Mucosa of descending colon (tissue), 3 donors: ENCODE measurements at regions not wholly inside any gene's neighbourhood (a gene's known extent, or its start where the extent isn't known, plus 50 kb on each side); places are given as distances from the start of the nearest gene placed in this dataset.

Experiments
- ATAC-seq: fragments of 200-7000 bp; cut with Tn5 transposase; one replicate; pipeline ENCODE4 v1.9.1; 2020; ENCODE audit warnings: mild to moderate bottlenecking, moderate library complexity
- DNase-seq, 3 donors: peaks; one replicate each; pipeline ENCODE4 v3.0.0-alpha.2; 2020
- H3K36me3 ChIP-seq: fragments of 200-600 bp; one replicate; pipeline ENCODE4 v1.8.0; 2021; ENCODE audit warnings: low read depth, mild to moderate bottlenecking
- H3K4me1 ChIP-seq: fragments of 200-600 bp; one replicate; pipeline ENCODE4 v1.8.0; 2021; ENCODE audit warnings: low read depth, mild to moderate bottlenecking
- H3K4me3 ChIP-seq: fragments of 200-600 bp; one replicate; pipeline ENCODE4 v1.8.0; 2021; ENCODE audit warnings: mild to moderate bottlenecking
- H3K9me3 ChIP-seq: fragments of 200-600 bp; one replicate; pipeline ENCODE4 v1.8.0; 2021; ENCODE audit warnings: mild to moderate bottlenecking
- intact Hi-C, 2 donors: fragments of 100-400 bp; cut with DNase I in 1 of 2; cut with micrococcal nuclease in 1 of 2; formaldehyde crosslinking; loops; one replicate each; pipeline versions ENCODE4 v1.11.0 to v1.11.1; 2022; cut with DNase I, micrococcal nuclease
- TF ChIP-seq, protein P1 (sequence below): fragments of 200-600 bp; IDR thresholded peaks from one replicate; pipeline ENCODE4 v1.8.0; 2022; ENCODE audit warnings: antibody characterized with exemption, mild to moderate bottlenecking
- donor health status: DM: no; HTN: no; CAD: no; lungs with moderate emphysema.
- donor health status: DM: no; HTN: no; CAD: no.
- donor health status: DM: no; HTN: yes; CAD: no.

DNA sequence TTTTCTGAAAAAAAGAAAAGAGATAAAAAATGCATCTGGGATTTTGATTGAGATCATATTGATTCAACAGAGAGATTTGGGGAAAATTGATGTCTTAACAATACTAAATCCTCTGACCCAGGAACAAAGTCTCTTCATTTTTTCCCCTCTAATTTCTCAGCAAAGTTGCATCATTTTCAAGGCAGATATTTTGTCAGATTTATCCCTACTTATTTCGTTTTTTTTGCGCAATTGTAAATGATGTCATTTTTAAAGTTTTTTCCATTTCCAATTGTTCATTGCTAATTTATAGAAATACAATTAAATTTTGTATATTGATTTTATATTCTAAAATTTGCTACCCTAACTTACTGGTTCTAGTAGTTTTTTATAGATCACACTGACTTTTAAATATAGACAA lies 97.7 kb upstream of the TMEM170B start:
- DNase-seq, result no peak
- TF ChIP-seq, protein P1, sequence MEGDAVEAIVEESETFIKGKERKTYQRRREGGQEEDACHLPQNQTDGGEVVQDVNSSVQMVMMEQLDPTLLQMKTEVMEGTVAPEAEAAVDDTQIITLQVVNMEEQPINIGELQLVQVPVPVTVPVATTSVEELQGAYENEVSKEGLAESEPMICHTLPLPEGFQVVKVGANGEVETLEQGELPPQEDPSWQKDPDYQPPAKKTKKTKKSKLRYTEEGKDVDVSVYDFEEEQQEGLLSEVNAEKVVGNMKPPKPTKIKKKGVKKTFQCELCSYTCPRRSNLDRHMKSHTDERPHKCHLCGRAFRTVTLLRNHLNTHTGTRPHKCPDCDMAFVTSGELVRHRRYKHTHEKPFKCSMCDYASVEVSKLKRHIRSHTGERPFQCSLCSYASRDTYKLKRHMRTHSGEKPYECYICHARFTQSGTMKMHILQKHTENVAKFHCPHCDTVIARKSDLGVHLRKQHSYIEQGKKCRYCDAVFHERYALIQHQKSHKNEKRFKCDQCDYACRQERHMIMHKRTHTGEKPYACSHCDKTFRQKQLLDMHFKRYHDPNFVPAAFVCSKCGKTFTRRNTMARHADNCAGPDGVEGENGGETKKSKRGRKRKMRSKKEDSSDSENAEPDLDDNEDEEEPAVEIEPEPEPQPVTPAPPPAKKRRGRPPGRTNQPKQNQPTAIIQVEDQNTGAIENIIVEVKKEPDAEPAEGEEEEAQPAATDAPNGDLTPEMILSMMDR, result no peak
- intact Hi-C loops, result no loop called here

DNA sequence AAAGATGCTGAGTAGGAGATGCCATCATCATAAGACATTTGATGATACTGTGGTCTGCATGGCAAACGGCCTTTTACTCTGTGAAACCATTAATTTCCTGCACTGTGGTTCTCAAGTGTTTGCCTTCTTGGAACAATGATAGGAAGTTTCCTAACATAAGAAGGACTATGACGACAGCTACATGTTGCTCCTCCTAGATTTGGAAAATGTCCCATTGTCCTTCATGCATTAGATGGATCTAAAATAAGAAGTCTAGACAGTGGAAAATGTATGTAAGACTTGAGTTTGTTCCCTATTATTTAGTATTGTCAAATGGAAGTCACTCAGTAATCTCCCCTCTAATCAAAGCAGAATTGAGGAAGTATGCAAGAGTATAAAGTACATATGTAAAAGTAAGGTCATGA lies 98.5 kb upstream of the TMEM170B start:
- ATAC-seq, result peak; percentile 6

More for the DNA sequence above, 97.7 kb upstream of the TMEM170B start:
- ATAC-seq, result no peak
- no peaks in the 10 kb centered on the region for H3K36me3 ChIP-seq
- peaks cover 12% of the 10 kb centered on the region for H3K4me1 ChIP-seq
- no peaks in the 10 kb centered on the region for H3K9me3 ChIP-seq
- no peak overlapping the region for H3K4me3 ChIP-seq

DNA sequence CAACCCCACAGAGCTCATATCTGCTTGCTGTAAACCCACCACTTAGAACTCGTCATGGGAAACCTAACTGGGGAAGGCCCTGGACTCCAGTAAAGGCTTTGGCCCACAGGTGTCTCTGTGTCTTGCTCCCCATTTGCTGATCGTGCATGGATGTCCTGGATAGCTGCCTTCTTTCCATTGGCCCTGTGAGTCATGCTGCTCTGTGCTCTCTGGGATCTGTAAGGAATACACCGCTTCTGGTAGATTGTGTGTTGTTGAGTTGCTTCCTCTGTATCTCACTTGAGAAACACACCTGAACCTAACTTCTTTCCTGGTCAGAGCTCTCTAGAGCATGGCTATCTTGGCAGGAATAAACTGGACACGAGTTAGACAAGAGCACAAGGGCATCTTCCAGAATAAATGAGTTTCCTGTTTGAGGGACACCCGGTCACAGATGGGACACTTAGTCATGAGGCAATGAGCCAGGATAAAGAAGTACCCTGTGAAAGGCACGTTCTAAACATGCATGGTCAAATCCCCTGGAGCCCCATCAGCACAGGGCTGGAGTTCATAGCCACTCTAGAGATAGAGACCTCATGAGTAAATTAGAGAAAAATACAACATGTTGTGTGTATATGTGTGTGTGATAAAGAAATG lies 99.6 kb upstream of the TMEM170B start:
- ATAC-seq, result no peak

More for the DNA sequence above, 98.5 kb upstream of the TMEM170B start:
- intact Hi-C loops, result no loop called here
- Histone ChIP-seq H3K4me1 (peaks cover 12% of the 10 kb centered on the region), H3K36me3 (no peaks in the 10 kb centered on the region), H3K4me3 (no peak overlapping the region), H3K9me3 (no peaks in the 10 kb centered on the region)
- DNase-seq, result no peak
- TF ChIP-seq, protein P1, result no peak

DNA sequence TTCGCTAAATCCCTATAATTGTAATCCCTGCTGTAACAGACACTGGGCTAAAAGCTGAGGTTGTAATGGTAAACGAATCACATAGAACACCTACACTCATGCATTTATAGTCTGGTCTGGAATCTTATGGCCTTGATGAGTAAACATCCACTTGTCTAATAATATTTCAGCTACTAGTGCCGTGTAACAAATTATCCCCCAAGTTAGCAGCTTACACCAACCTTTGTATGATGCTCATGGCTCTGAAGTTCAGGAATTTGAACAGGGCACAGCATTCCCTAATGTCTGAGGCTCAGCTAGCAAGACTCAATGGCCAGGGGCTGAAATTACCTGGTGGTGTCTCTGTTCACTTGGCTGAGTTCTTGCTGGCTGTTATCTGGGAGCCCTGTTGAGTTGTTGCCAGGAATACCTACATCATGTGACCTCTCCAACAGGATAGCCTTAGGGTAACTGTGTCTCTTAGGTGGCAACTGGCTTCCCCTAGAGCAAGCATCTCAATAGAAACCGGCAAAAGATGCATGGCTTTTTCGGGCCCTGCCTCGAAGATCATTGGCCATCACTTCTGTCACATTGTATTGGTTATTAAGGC lies 100.9 kb upstream of the TMEM170B start:
- intact Hi-C loops, result no loop called here
- H3K4me1 ChIP-seq, result peaks cover 24% of the 10 kb centered on the region
- H3K36me3 ChIP-seq, result no peaks in the 10 kb centered on the region
- H3K9me3 ChIP-seq, result no peaks in the 10 kb centered on the region
- DNase-seq, result no peak
- TF ChIP-seq, protein P1, result no peak
- no peak overlapping the region for H3K4me3 ChIP-seq
- ATAC-seq, result no peak

More for the DNA sequence above, 99.6 kb upstream of the TMEM170B start:
- Histone ChIP-seq H3K36me3 (no peaks in the 10 kb centered on the region), H3K4me1 (peaks cover 23% of the 10 kb centered on the region), H3K9me3 (no peaks in the 10 kb centered on the region), H3K4me3 (no peak overlapping the region)
- TF ChIP-seq, protein P1, result no peak
- intact Hi-C loops, result no loop called here
- no peak for DNase-seq

DNA sequence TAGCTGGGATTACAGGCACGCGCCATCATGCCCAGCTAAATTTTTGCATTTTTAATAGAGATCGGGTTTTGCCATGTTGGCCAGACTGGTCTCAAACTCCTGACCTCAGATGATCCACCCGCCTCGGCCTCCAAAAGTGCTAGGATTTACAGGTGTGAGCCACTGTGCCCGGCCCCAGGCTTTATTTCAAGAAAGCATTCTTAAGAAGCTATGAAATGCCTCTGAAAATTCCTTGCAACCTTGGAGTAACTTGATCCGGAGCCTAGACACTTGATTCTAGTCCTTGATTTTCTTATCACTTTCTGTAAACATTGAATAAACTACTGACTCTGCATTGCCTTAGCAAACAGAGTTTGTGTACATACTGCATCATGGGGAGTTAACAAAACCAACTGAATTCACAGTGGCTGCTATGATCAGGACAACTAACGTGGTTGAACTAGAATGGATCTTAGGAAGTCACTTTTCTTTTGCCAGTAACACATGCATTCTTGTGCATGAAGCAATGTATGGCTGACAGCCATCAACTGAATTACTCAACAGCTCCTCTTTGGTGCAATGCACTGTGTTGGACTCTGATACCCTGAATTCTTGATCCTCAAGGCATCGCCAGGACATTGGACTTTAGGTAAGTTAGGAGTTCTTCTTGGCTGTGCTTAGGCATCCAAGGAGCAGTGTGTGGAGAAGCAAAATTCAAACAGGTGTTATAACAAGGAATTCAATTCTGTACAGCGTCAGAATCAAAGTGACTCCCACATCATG lies 102.8 kb upstream of the TMEM170B start:
- Histone ChIP-seq H3K4me3 (no peak overlapping the region), H3K9me3 (no peaks in the 10 kb centered on the region), H3K36me3 (no peaks in the 10 kb centered on the region), H3K4me1 (peaks cover 22% of the 10 kb centered on the region)
- ATAC-seq (peak; percentile 89), DNase-seq (peak in 1 of 3 donors; percentile 64)
- TF ChIP-seq, protein P1, result no peak
- intact Hi-C loops, result no loop called here
